Sciatic nerve (tissue), 2 donors: ENCODE measurements at regions not wholly inside any gene's neighbourhood (a gene's known extent, or its start where the extent isn't known, plus 50 kb on each side); places are given as distances from the start of the nearest gene placed in this dataset.
"Not testable (repeated sequence)": the region's sequence is repeated elsewhere in the genome, so short reads cannot be mapped to it uniquely, and the experiment has no call there.

Source experiments
- ATAC-seq: fragments of 200-7000 bp; cut with Tn5 transposase; one replicate; pipeline ENCODE4 v1.9.1; 2020; ENCODE audit warnings: mild to moderate bottlenecking, moderate library complexity
- DNase-seq: peaks from one replicate; pipeline ENCODE4 v3.0.0-alpha.2; 2020; ENCODE audit warnings: low spot score
- intact Hi-C: fragments of 100-400 bp; cut with DNase I; formaldehyde crosslinking; loops from one replicate; pipeline ENCODE4 v1.14.2; 2022
- donor health status: DM: no; HTN: no; CAD: no.
- donor health status: DM: no; HTN: no; CAD: no.

GRCh38 chr12:18008642-18009041 lies 81.4 kb downstream of the RERGL start:
- ATAC-seq (no peak), DNase-seq (no peak)
- intact Hi-C loops = no loop called here

- DNase-seq (no peak), ATAC-seq (no peak)
These were observed 90.7 kb downstream of the RERGL start for GRCh38 chr12:17999174-17999801.

GRCh38 chr12:17992002-17992656 lies 97.9 kb downstream of the RERGL start:
- DNase-seq = no peak
- intact Hi-C loops = no loop called here
- ATAC-seq = no peak

More at GRCh38 chr12:17999174-17999801, 90.7 kb downstream of the RERGL start:
- intact Hi-C loops = no loop called here

- intact Hi-C loops = no loop called here
- no peak for DNase-seq
- no peak for ATAC-seq
These were observed 107.4 kb downstream of the RERGL start for GRCh38 chr12:17982556-17982955.

GRCh38 chr12:17976202-17976601 lies 113.8 kb downstream of the RERGL start:
- intact Hi-C loops = no loop called here
- ATAC-seq = no peak
- DNase-seq = no peak

- intact Hi-C loops = no loop called here
- no peak for DNase-seq
- ATAC-seq = no peak
These were observed 114.2 kb downstream of the RERGL start for GRCh38 chr12:17975763-17976162.

- DNase-seq (no peak), ATAC-seq (no peak)
- intact Hi-C loops = no loop called here
These were observed 114.8 kb downstream of the RERGL start for GRCh38 chr12:17975239-17975638.

- ATAC-seq = no peak
- intact Hi-C loops = no loop called here
- DNase-seq = no peak
These were observed 118.1 kb downstream of the RERGL start for GRCh38 chr12:17971850-17972249.

GRCh38 chr12:17954788-17955187 lies 135.2 kb downstream of the RERGL start:
- ATAC-seq (no peak), DNase-seq (no peak)
- intact Hi-C loops = no loop called here

GRCh38 chr12:17950898-17951297 lies 139.1 kb downstream of the RERGL start:
- ATAC-seq (no peak), DNase-seq (no peak)
- intact Hi-C loops = no loop called here

GRCh38 chr12:17949558-17950141 lies 140.3 kb downstream of the RERGL start:
- intact Hi-C loops = no loop called here
- DNase-seq (no peak), ATAC-seq (peak; percentile 10)

GRCh38 chr12:17928708-17929366 lies 161.2 kb downstream of the RERGL start:
- intact Hi-C loops = no loop called here
- ATAC-seq (no peak), DNase-seq (no peak)

- DNase-seq = no peak
- no peak for ATAC-seq
- intact Hi-C loops = no loop called here
These were observed 172.0 kb downstream of the RERGL start for GRCh38 chr12:17918013-17918412.

- no peak for ATAC-seq
- intact Hi-C loops = no loop called here
- DNase-seq = no peak
These were observed 205.4 kb downstream of the RERGL start for GRCh38 chr12:17884581-17884980.

GRCh38 chr12:17878714-17879113 lies 211.3 kb downstream of the RERGL start:
- intact Hi-C loops = no loop called here
- ATAC-seq = no peak
- no peak for DNase-seq

- ATAC-seq = no peak
- intact Hi-C loops = no loop called here
- no peak for DNase-seq
These were observed 214.8 kb downstream of the RERGL start for GRCh38 chr12:17875230-17875629.

- ATAC-seq (no peak), DNase-seq (no peak)
- intact Hi-C loops = no loop called here
These were observed 223.2 kb downstream of the RERGL start for GRCh38 chr12:17866802-17867201.

- intact Hi-C loops, ATAC-seq, DNase-seq: not testable (repeated sequence)
These were observed 234.4 kb downstream of the RERGL start for GRCh38 chr12:17855548-17855947.

- intact Hi-C loops = loop anchor here (5.0 kb wide), 1 partner anchor 91 kb away; no protein-coding TSS in a partner anchor
- ATAC-seq (no peak), DNase-seq (no peak)
These were observed 236.9 kb downstream of the RERGL start for GRCh38 chr12:17853054-17853453.

GRCh38 chr12:17841496-17841895 lies 248.5 kb downstream of the RERGL start:
- ATAC-seq (no peak), DNase-seq (no peak)
- intact Hi-C loops = no loop called here
